Panc1 (cell line): ENCODE measurements at regions not wholly inside any gene's neighbourhood (a gene's known extent, or its start where the extent isn't known, plus 50 kb on each side); places are given as distances from the start of the nearest gene placed in this dataset.

Source experiments
- ATAC-seq: fragments of 200-7000 bp; cut with Tn5 transposase; 2 replicates; pipeline ENCODE4 v1.9.1; 2020; ENCODE audit warnings: mild to moderate bottlenecking, moderate library complexity
- BruUV-seq: library from RNA; stranded (reverse); fragments of 400-500 nt; replicated peaks from 2 replicates; lab custom pipeline; 2021; lab: Mats Ljungman, UMichigan
- CTCF ChIA-PET: fragments of 300-600 bp; sonication (Branson Sonifier 250); formaldehyde crosslinking; loops from one replicate; lab custom pipeline; 2022; ENCODE audit warnings: antibody characterized with exemption; lab: Charles Lee
- POLR2A ChIA-PET: fragments of 300-600 bp; sonication (Branson Sonifier 250); formaldehyde crosslinking; loops from one replicate; lab custom pipeline; 2022; ENCODE audit warnings: antibody characterized with exemption; lab: Charles Lee
- DNase-seq: peaks from one replicate; pipeline ENCODE4 v3.0.0-alpha.2; 2010; ENCODE audit warnings: low read depth, low spot score
- H3K27ac ChIP-seq: 2 replicates; pipeline ENCODE4 v1.5.1; 2011; ENCODE audit warnings: mild to moderate bottlenecking, low read length, inconsistent platforms
- H3K27me3 ChIP-seq: fragments of 200-500 bp; sonication (Bioruptor generic); 2 replicates; pipeline ENCODE4 v1.6.0; 2014; ENCODE audit warnings: low read length, inconsistent platforms; ENCODE audit not compliant: control insufficient read depth, insufficient read depth
- H3K36me3 ChIP-seq: fragments of 200-500 bp; sonication (Bioruptor generic); 2 replicates; pipeline ENCODE4 v1.5.1; 2014; ENCODE audit warnings: inconsistent platforms, mild to moderate bottlenecking, low read length, moderate library complexity; ENCODE audit not compliant: control insufficient read depth, insufficient read depth
- H3K4me1 ChIP-seq: 2 replicates; pipeline ENCODE4 v1.5.1; 2011; ENCODE audit warnings: inconsistent platforms, mild to moderate bottlenecking, low read length, moderate library complexity; ENCODE audit not compliant: control insufficient read depth, insufficient read depth
- H3K4me3 ChIP-seq, 2 experiments: 2 replicates each; pipeline ENCODE4 v1.5.1; 2011 to 2012; ENCODE audit warnings: low read depth in 2 of 2, low read length in 2 of 2, mild to moderate bottlenecking in 2 of 2, inconsistent platforms in 1 of 2, moderate library complexity in 1 of 2
- H3K9me3 ChIP-seq: fragments of 200-500 bp; sonication (Bioruptor generic); 2 replicates; pipeline ENCODE4 v1.5.1; 2014; ENCODE audit warnings: low read depth, mild to moderate bottlenecking, inconsistent platforms, low read length, moderate library complexity; ENCODE audit not compliant: control insufficient read depth, insufficient read depth
- CTCF ChIP-seq: fragments of 450-650 bp; IDR thresholded peaks from 2 replicates; pipeline ENCODE4 v1.5.1; 2017; ENCODE audit warnings: mild to moderate bottlenecking
- POLR2AphosphoS5 ChIP-seq: IDR thresholded peaks from 2 replicates; pipeline ENCODE4 v1.6.1; 2012; ENCODE audit warnings: mild to moderate bottlenecking, low read depth, low read length, moderate library complexity
- SIN3A ChIP-seq: IDR thresholded peaks from 2 replicates; pipeline ENCODE4 v1.6.1; 2012; ENCODE audit warnings: low read depth, mild to moderate bottlenecking, low read length, moderate library complexity, borderline replicate concordance; ENCODE audit not compliant: insufficient read depth
- TCF7L2 ChIP-seq: IDR thresholded peaks from 2 replicates; pipeline ENCODE4 v1.6.1; 2011; ENCODE audit warnings: mild to moderate bottlenecking, low read depth, low read length, inconsistent platforms
- in situ Hi-C: cut with HindIII; loops from 2 replicates; pipeline ENCODE4 v1.10.0; 2016; ENCODE audit warnings: low sequenced_read_pairs, low pct_unique_long_range_greater_than_20kb
- intact Hi-C: fragments of 100-400 bp; cut with micrococcal nuclease; formaldehyde crosslinking; loops from one replicate; pipeline ENCODE4 v1.10.0; 2022; ENCODE audit not compliant: unreplicated experiment
- TF ChIP-seq, protein P1 (sequence below), 2 experiments: IDR thresholded peaks; 2 replicates each; pipeline ENCODE4 v1.6.1; 2011 to 2012; ENCODE audit warnings: low read depth in 2 of 2, control low read depth in 1 of 2, low read length in 1 of 2, mild to moderate bottlenecking in 1 of 2, moderate library complexity in 1 of 2; ENCODE audit not compliant: insufficient read depth in 1 of 2

DNA sequence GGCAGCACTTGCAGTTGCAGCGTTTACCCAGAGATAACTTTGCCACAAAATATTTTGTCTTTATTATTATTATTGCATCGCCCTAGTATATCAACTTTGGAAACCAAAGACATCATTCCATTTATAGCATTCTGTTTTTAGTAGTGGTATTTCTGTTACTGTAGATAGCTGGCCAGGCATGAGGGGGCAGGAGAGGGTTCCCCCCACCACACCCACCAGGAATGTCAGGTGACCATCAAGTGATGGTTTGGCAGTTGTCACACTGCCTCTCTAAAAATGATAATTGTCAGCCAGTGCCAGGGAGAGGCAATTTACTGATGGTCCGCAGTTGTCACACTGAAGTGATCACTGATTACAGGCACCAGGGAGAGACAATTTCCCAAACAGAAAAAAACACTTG lies 135.6 kb downstream of the TSEN15 start:
- ATAC-seq = no peak
- CTCF ChIA-PET = no interaction called here
- BruUV-seq = no TSS peak

GRCh38 chr1:184188037-184188436 lies 136.5 kb downstream of the TSEN15 start:
- CTCF ChIA-PET = no interaction called here
- BruUV-seq = no TSS peak
- peaks cover 6% of the 10 kb centered on the region; the same call in 1 of the 2 replicates for H3K27me3 ChIP-seq

More for the DNA sequence above, 135.6 kb downstream of the TSEN15 start:
- Histone ChIP-seq H3K4me1 (no peaks in the 10 kb centered on the region), H3K27me3 (peaks cover 6% of the 10 kb centered on the region; the same call in 1 of the 2 replicates), H3K4me3 (no peak overlapping the region), H3K9me3 (no peaks in the 10 kb centered on the region), H3K36me3 (no peaks in the 10 kb centered on the region), H3K27ac (no peak overlapping the region)
- intact Hi-C loops = no loop called here
- in situ Hi-C loops = no loop called here
- DNase-seq = no peak
- TF ChIP-seq TCF7L2 (no peak), POLR2AphosphoS5 (no peak), CTCF (no peak), SIN3A (no peak)
- TF ChIP-seq, protein P1, sequence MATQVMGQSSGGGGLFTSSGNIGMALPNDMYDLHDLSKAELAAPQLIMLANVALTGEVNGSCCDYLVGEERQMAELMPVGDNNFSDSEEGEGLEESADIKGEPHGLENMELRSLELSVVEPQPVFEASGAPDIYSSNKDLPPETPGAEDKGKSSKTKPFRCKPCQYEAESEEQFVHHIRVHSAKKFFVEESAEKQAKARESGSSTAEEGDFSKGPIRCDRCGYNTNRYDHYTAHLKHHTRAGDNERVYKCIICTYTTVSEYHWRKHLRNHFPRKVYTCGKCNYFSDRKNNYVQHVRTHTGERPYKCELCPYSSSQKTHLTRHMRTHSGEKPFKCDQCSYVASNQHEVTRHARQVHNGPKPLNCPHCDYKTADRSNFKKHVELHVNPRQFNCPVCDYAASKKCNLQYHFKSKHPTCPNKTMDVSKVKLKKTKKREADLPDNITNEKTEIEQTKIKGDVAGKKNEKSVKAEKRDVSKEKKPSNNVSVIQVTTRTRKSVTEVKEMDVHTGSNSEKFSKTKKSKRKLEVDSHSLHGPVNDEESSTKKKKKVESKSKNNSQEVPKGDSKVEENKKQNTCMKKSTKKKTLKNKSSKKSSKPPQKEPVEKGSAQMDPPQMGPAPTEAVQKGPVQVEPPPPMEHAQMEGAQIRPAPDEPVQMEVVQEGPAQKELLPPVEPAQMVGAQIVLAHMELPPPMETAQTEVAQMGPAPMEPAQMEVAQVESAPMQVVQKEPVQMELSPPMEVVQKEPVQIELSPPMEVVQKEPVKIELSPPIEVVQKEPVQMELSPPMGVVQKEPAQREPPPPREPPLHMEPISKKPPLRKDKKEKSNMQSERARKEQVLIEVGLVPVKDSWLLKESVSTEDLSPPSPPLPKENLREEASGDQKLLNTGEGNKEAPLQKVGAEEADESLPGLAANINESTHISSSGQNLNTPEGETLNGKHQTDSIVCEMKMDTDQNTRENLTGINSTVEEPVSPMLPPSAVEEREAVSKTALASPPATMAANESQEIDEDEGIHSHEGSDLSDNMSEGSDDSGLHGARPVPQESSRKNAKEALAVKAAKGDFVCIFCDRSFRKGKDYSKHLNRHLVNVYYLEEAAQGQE (IDR thresholded peaks at IDR 0.05; ENCODE audit: insufficient read depth in 1 of 2, low read depth in 2 of 2, low read length in 1 of 2) = no peak
- POLR2A ChIA-PET = no interaction called here

More at GRCh38 chr1:184188037-184188436, 136.5 kb downstream of the TSEN15 start:
- Histone ChIP-seq H3K27ac (no peak overlapping the region), H3K9me3 (no peaks in the 10 kb centered on the region), H3K4me1 (no peaks in the 10 kb centered on the region), H3K4me3 (no peak overlapping the region), H3K36me3 (no peaks in the 10 kb centered on the region)
- POLR2A ChIA-PET = no interaction called here
- in situ Hi-C loops (no loop called here), intact Hi-C loops (no loop called here)
- ATAC-seq = no peak
- DNase-seq = no peak
- TF ChIP-seq SIN3A = no peak
- no peak for TF ChIP-seq POLR2AphosphoS5
- TF ChIP-seq CTCF = no peak
- TF ChIP-seq, protein P1 (IDR thresholded peaks at IDR 0.05; ENCODE audit: insufficient read depth in 1 of 2, low read depth in 2 of 2, low read length in 1 of 2) = no peak
- no peak for TF ChIP-seq TCF7L2
